ENCODE measurements at regions not wholly inside any gene's neighbourhood (a gene's known extent, or its start where the extent isn't known, plus 50 kb on each side); places are given as distances from the start of the nearest gene placed in this dataset.

GRCh38 chr5:13470263-13470662 is 474.2 kb downstream of the DNAH5 start:
- DNase-seq = no peak
- H2AK5ac ChIP-seq (ENCODE audit: low read length, severe bottlenecking) = no peak overlapping the region
- H2BK12ac ChIP-seq (ENCODE audit: low read length in 2 of 2) = no peak overlapping the region
- no peak overlapping the region for H2BK15ac ChIP-seq (ENCODE audit: low read depth, poor library complexity, severe bottlenecking)
- no peak overlapping the region for H3K14ac ChIP-seq (ENCODE audit: low read length in 2 of 2)
- H3K18ac ChIP-seq (ENCODE audit: low read depth in 1 of 2, low read length in 2 of 2) = no peak overlapping the region
- H3K27ac ChIP-seq (ENCODE audit: low read length, poor library complexity, severe bottlenecking) = no peak overlapping the region
- no peaks in the 10 kb centered on the region for H3K4me1 ChIP-seq (ENCODE audit: control insufficient read depth, insufficient read depth, low read depth, low read length)
- no peaks in the 10 kb centered on the region for H3K79me1 ChIP-seq (replicated peaks; ENCODE audit: low read length, poor library complexity, severe bottlenecking)
- H3K9me3 ChIP-seq (ENCODE audit: control insufficient read depth, low read length) = no peaks in the 10 kb centered on the region
- H2AFZ ChIP-seq (ENCODE audit: low read depth, low read length) = no peak overlapping the region
- no peak overlapping the region for H4K8ac ChIP-seq (ENCODE audit: low read length)
- H3K23ac ChIP-seq (ENCODE audit: low read length in 2 of 2) = no peak overlapping the region
- H2BK5ac ChIP-seq (ENCODE audit: low read depth, low read length, poor library complexity, severe bottlenecking) = no peak overlapping the region
- no peaks in the 10 kb centered on the region for H3K36me3 ChIP-seq (ENCODE audit: control insufficient read depth in 1 of 2, insufficient read depth in 2 of 2, low read depth in 1 of 2, low read length in 2 of 2)
- no peak overlapping the region for H3K4me3 ChIP-seq (ENCODE audit: insufficient read depth in 1 of 2, low read depth in 1 of 2, low read length in 2 of 2)
- no peaks in the 10 kb centered on the region for H3K27me3 ChIP-seq (ENCODE audit: control insufficient read depth in 1 of 2, insufficient read depth in 1 of 2, low read length in 2 of 2)
- no peak overlapping the region for H3K4ac ChIP-seq (ENCODE audit: low read depth in 1 of 2, low read length in 2 of 2)
- H4K91ac ChIP-seq (ENCODE audit: low read length) = no peak overlapping the region
- H3K4me2 ChIP-seq (ENCODE audit: low read length, poor library complexity, severe bottlenecking) = no peak overlapping the region
- no peak overlapping the region for H2BK120ac ChIP-seq (ENCODE audit: low read depth, low read length)
- no peak overlapping the region for H3K9ac ChIP-seq (ENCODE audit: low read length)

- Histone ChIP-seq H2AFZ (ENCODE audit: low read depth, low read length) (no peak overlapping the region), H2BK12ac (ENCODE audit: low read length in 2 of 2) (no peak overlapping the region), H2BK120ac (ENCODE audit: low read depth, low read length) (no peak overlapping the region), H2BK15ac (ENCODE audit: low read depth, poor library complexity, severe bottlenecking) (no peak overlapping the region), H3K14ac (ENCODE audit: low read length in 2 of 2) (no peak overlapping the region), H3K4me2 (ENCODE audit: low read length, poor library complexity, severe bottlenecking) (no peak overlapping the region), H3K27me3 (ENCODE audit: control insufficient read depth in 1 of 2, insufficient read depth in 1 of 2, low read length in 2 of 2) (no peaks in the 10 kb centered on the region), H2AK5ac (ENCODE audit: low read length, severe bottlenecking) (no peak overlapping the region), H3K36me3 (ENCODE audit: control insufficient read depth in 1 of 2, insufficient read depth in 2 of 2, low read depth in 1 of 2, low read length in 2 of 2) (no peaks in the 10 kb centered on the region), H3K9me3 (ENCODE audit: control insufficient read depth, low read length) (no peaks in the 10 kb centered on the region), H3K4ac (ENCODE audit: low read depth in 1 of 2, low read length in 2 of 2) (no peak overlapping the region), H3K23ac (ENCODE audit: low read length in 2 of 2) (no peak overlapping the region), H3K79me1 (replicated peaks; ENCODE audit: low read length, poor library complexity, severe bottlenecking) (no peaks in the 10 kb centered on the region), H3K27ac (ENCODE audit: low read length, poor library complexity, severe bottlenecking) (no peak overlapping the region), H3K18ac (ENCODE audit: low read depth in 1 of 2, low read length in 2 of 2) (no peak overlapping the region), H3K4me3 (ENCODE audit: insufficient read depth in 1 of 2, low read depth in 1 of 2, low read length in 2 of 2) (no peak overlapping the region), H4K8ac (ENCODE audit: low read length) (no peak overlapping the region), H4K91ac (ENCODE audit: low read length) (no peak overlapping the region), H3K4me1 (ENCODE audit: control insufficient read depth, insufficient read depth, low read depth, low read length) (no peaks in the 10 kb centered on the region), H3K9ac (ENCODE audit: low read length) (no peak overlapping the region), H2BK5ac (ENCODE audit: low read depth, low read length, poor library complexity, severe bottlenecking) (no peak overlapping the region)
- 90% methylated on average over 2 of the region's 2 CpGs for WGBS
- no peak for DNase-seq
Observed at GRCh38 chr5:13464532-13465193, 479.8 kb downstream of the DNAH5 start.

DNA sequence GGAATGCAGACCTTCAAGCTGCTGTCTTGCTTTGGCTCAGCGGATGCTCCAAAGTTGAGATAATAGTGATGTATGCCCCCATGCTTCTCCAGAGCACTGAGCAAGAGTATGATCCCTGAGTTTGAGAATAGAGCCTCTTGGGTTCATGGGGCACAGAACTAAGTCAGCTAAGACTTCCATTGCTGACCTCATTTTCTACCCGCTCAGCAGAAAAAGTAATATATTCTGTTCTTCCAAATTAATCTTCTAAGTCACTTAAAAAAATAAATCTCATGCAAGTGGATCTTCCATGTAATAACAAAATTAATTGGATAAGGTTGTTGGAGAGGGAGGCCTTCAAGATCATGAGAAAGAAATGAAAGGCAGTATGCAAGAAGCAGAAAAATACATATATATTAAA is 483.9 kb downstream of the DNAH5 start:
- H3K36me3 ChIP-seq (ENCODE audit: control insufficient read depth in 1 of 2, insufficient read depth in 2 of 2, low read depth in 1 of 2, low read length in 2 of 2) = no peaks in the 10 kb centered on the region
- H3K27me3 ChIP-seq (ENCODE audit: control insufficient read depth in 1 of 2, insufficient read depth in 1 of 2, low read length in 2 of 2) = no peaks in the 10 kb centered on the region
- no peak overlapping the region for H3K4me2 ChIP-seq (ENCODE audit: low read length, poor library complexity, severe bottlenecking)
- H3K14ac ChIP-seq (ENCODE audit: low read length in 2 of 2) = no peak overlapping the region
- H3K23ac ChIP-seq (ENCODE audit: low read length in 2 of 2) = no peak overlapping the region
- no peak overlapping the region for H2BK12ac ChIP-seq (ENCODE audit: low read length in 2 of 2)
- no peak for DNase-seq
- no peak overlapping the region for H2AFZ ChIP-seq (ENCODE audit: low read depth, low read length)
- no peak overlapping the region for H2BK15ac ChIP-seq (ENCODE audit: low read depth, poor library complexity, severe bottlenecking)
- H3K18ac ChIP-seq (ENCODE audit: low read depth in 1 of 2, low read length in 2 of 2) = no peak overlapping the region
- no peak overlapping the region for H4K91ac ChIP-seq (ENCODE audit: low read length)
- H3K27ac ChIP-seq (ENCODE audit: low read length, poor library complexity, severe bottlenecking) = no peak overlapping the region
- no peak overlapping the region for H3K4me3 ChIP-seq (ENCODE audit: insufficient read depth in 1 of 2, low read depth in 1 of 2, low read length in 2 of 2)
- H3K9me3 ChIP-seq (ENCODE audit: control insufficient read depth, low read length) = no peaks in the 10 kb centered on the region
- no peak overlapping the region for H3K4ac ChIP-seq (ENCODE audit: low read depth in 1 of 2, low read length in 2 of 2)
- H3K4me1 ChIP-seq (ENCODE audit: control insufficient read depth, insufficient read depth, low read depth, low read length) = no peaks in the 10 kb centered on the region
- no peak overlapping the region for H2BK120ac ChIP-seq (ENCODE audit: low read depth, low read length)
- no peak overlapping the region for H3K9ac ChIP-seq (ENCODE audit: low read length)
- H4K8ac ChIP-seq (ENCODE audit: low read length) = no peak overlapping the region
- H3K79me1 ChIP-seq (replicated peaks; ENCODE audit: low read length, poor library complexity, severe bottlenecking) = no peaks in the 10 kb centered on the region
- H2AK5ac ChIP-seq (ENCODE audit: low read length, severe bottlenecking) = no peak overlapping the region
- no peak overlapping the region for H2BK5ac ChIP-seq (ENCODE audit: low read depth, low read length, poor library complexity, severe bottlenecking)
- WGBS = 100% methylated on average over 1 of the region's 2 CpGs

DNA sequence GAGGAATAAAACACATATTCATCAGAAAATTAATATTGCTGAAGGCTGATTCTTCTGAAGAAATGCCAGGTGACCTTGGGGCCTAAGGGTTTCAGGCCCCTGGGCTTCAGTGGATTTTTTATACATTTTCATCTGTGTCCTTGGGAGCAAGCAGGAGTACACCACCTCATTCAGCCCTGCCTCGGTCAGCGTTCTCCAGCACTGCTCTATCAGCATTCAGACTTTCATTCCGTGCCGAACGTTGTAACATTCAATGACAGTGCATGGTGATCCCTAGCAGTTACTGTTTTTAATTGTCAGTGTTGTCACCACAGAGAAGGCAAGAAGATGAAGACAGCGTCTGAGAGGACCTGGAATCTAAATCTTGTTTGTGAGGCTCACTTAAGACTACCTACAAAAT is 490.4 kb downstream of the DNAH5 start:
- Histone ChIP-seq H4K91ac (ENCODE audit: low read length) (no peak overlapping the region), H3K36me3 (ENCODE audit: control insufficient read depth in 1 of 2, insufficient read depth in 2 of 2, low read depth in 1 of 2, low read length in 2 of 2) (no peaks in the 10 kb centered on the region), H2BK12ac (ENCODE audit: low read length in 2 of 2) (no peak overlapping the region), H3K23ac (ENCODE audit: low read length in 2 of 2) (no peak overlapping the region), H3K27me3 (ENCODE audit: control insufficient read depth in 1 of 2, insufficient read depth in 1 of 2, low read length in 2 of 2) (no peaks in the 10 kb centered on the region), H2AK5ac (ENCODE audit: low read length, severe bottlenecking) (no peak overlapping the region), H2BK5ac (ENCODE audit: low read depth, low read length, poor library complexity, severe bottlenecking) (no peak overlapping the region), H3K9me3 (ENCODE audit: control insufficient read depth, low read length) (no peaks in the 10 kb centered on the region), H3K27ac (ENCODE audit: low read length, poor library complexity, severe bottlenecking) (no peak overlapping the region), H3K4me1 (ENCODE audit: control insufficient read depth, insufficient read depth, low read depth, low read length) (no peaks in the 10 kb centered on the region), H2BK15ac (ENCODE audit: low read depth, poor library complexity, severe bottlenecking) (no peak overlapping the region), H3K9ac (ENCODE audit: low read length) (no peak overlapping the region), H3K18ac (ENCODE audit: low read depth in 1 of 2, low read length in 2 of 2) (no peak overlapping the region), H3K79me1 (replicated peaks; ENCODE audit: low read length, poor library complexity, severe bottlenecking) (no peaks in the 10 kb centered on the region), H2BK120ac (ENCODE audit: low read depth, low read length) (no peak overlapping the region), H3K4me2 (ENCODE audit: low read length, poor library complexity, severe bottlenecking) (no peak overlapping the region), H2AFZ (ENCODE audit: low read depth, low read length) (no peak overlapping the region), H3K4me3 (ENCODE audit: insufficient read depth in 1 of 2, low read depth in 1 of 2, low read length in 2 of 2) (no peak overlapping the region), H3K4ac (ENCODE audit: low read depth in 1 of 2, low read length in 2 of 2) (no peak overlapping the region), H3K14ac (ENCODE audit: low read length in 2 of 2) (no peak overlapping the region), H4K8ac (ENCODE audit: low read length) (no peak overlapping the region)
- WGBS = 81% methylated on average over 6 of the region's 6 CpGs
- DNase-seq = no peak

All from mesenchymal stem cell (in vitro differentiated cells and primary cell).